NOMO-1 treated with dmso at 0.1 percent for 144 hours (cell line): ENCODE measurements at regions not wholly inside any gene's neighbourhood (a gene's known extent, or its start where the extent isn't known, plus 50 kb on each side); places are given as distances from the start of the nearest gene placed in this dataset.

ENCODE experiments used
- DNase-seq: peaks from one replicate; lab custom pipeline; 2025; ENCODE audit not compliant: unreplicated experiment; lab: John Stamatoyannopoulos, UW

DNA sequence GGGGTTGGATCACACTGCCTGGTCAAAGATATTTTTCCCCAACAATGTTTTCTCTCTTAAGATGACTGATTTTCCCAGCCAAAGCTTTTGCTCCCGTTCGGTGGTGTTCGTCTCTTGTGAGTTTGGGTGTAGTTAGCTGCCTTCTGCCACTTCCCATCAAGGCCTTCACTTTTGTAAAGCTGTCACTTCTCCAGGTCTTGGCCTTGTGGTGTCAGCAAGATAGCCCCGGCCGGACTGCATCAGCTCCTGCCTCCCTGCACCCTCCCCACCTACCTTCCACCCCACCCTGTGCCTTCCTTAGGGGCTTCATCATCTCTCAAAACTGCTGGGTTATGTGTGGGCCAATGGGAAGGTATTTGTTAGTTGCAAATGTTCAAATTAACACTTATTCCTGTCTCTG is 228.9 kb downstream of the BCL11A start:
- no peak for DNase-seq

DNA sequence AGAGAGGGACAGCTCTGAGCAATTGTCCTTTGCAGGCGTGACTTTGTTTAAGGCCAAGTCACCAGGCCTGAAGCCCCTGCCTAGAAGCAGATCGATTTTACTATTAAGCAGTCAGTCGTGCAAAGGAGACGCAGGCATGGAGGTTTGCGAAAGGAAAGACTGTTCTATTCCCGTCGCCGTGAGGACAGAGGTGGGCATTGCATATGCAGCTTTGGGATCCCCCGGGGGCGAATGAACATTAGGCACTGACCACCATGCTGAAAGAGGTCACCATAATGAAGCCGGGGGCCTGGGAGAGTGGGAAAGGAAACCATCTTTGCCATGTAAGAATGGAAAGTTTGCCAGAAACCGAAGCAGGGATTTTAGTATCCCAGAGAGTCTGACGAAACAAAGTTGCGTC is 231.6 kb downstream of the BCL11A start:
- no peak for DNase-seq

DNA sequence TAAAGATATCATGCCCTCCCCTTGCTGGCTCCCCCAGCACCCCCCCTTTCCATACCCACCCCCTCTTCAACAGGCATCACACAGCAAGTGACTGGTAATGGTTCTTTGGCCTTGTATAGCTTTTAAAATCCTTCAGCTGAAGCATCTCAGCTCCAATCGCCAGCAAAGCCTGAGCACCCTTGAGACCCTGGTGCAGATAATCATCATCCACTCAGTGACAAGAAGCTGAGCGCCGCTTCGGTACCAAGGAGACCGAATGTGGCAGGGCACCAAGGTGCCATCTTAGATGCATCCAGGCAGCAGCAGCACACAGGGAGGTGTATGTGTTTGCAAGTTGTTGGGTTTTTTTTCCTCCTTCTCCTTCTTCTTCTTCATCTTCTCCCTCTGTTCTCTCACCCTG is 232.7 kb downstream of the BCL11A start:
- no peak for DNase-seq

DNA sequence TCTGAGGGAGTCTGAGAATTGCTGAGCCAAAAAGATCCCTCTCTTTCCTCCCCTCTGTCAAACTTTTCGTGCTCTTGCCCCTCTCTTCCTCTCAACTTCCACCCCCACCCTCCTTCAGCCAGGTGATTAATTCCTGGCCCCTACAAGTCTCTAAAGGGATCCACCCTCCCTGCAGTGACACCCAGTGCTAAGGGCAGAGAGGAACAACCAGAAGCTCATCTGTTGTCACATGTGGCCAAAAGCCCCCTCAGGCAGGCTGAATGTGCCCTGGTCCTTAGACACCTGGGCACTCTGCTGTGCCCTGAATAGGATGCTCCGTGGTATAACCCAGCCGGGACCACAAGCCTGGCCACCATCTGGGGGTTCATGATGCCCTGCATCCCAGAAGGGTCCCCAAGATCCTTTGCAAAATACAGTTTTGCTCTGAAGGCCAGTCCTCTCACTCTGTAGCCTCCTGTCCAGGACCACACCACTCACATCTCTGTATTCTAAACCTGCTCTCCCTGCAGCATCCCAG is 234.4 kb downstream of the BCL11A start:
- DNase-seq = no peak

DNA sequence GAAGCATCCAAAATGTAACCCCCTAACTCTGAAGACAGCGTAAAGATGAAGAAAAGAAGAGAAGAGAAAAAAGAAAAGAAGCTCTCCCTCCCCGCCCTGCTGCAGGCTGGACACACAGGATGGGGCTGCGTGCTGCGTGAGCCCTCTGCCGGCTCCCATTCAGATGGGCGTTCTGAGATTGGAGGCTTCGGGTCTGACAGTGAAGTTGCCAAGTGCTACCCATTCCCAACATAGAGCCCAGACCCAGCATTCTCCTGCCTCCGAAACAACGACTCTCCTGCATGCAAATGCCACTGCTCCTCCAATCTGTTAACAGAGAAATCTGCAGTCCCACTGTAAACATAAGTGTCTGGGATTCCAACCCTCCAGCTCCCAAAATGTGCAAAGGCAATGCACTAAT is 234.9 kb downstream of the BCL11A start:
- no peak for DNase-seq

DNA sequence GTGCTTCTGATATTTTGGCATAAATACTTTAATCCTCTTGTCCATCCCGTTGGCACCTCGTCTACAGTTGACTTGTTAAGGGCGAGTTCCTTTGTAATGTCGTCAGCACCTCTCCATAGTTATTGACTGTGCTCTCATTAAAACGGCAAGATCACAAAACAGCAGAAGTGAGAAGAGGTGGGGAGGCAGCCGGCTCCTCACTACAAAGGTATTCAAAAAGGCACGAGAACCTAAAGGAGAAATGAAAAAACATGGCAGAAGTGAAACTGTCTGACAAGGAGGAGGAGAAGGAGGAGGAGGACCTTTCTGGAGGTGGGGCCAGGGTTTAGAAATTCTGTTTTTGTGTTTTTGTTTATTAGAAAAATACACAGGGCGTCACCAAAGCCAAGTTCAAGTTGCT is 235.6 kb downstream of the BCL11A start:
- peak; percentile 76 for DNase-seq

DNA sequence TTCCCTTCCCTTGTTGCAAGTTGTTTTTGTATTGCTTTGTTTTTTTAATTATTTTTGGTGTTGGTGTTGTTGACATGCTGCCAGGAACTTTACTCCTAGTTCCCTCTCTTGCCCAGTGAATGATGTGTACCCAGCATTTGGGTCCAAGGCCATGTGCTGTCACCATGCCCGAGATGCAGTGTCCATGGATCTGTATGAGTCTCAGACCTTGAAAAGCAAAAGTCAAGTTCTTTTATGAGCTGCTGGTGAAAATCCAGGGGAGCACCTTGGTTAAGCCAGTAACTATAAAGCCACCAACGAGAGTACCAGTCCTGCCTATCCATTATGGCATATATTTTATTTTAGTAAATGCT is 236.4 kb downstream of the BCL11A start:
- no peak for DNase-seq

DNA sequence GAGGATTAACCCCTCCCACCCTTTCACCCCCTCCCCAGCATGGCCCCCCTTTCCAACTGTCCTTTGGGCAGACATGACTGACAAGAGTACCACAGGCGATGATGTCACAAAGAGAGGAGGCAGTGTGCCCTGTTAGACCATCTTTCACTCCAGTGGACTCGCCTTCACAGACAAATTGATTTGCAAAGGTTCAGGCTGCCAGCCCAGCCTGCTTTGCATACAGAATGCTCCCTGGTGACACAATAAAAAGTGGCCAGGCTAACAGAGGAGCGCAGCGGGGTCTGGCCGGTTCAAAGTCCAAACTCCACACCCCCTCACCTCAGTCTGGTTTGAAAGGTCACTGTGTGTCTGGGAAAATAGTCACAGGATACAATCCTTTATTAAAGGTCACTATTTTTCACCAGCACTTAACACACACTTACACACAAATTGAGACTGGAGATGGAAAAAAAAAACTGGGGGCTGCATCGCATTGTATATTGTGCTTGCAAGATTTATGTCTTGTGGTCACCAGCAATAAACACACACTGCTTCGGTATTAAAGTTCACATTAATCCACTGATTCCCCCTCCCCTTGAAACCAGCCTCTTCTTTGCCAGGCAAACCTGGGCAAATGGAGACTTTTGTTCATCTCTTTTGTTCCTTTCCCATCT is 236.9 kb downstream of the BCL11A start:
- no peak for DNase-seq

DNA sequence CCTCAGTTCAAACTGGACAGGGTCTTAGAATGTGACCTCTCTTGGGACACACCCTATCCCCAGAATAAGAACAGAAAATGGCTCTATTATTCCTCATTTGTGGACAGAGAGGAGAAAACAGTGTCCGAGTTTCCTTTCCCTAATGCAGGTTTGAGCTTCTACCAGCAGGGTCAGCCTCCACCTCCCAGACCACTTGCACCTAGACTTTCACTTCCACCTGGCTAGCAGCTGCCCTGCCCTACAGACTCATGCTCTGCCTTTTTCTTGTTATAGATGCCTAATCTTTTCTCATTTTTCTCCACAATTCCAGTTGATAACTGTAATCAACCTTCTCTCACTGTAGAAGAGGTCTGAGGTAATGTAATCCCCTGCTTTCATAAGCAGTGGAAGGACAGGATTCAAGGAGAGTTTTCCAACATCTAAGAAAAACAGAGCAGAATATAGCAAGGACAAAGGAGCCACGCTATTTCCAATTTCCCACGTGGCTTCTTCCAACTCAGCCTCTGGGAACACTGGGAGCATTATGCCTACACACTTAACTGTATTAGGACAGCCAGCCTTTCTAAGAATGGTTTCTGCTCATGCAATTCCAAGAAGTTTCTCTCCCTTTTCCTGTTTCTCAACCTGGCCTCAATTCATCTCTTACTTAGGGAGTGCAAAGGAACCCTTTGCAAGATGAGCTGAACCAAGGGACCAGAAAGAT is 239.8 kb downstream of the BCL11A start:
- no peak for DNase-seq

DNA sequence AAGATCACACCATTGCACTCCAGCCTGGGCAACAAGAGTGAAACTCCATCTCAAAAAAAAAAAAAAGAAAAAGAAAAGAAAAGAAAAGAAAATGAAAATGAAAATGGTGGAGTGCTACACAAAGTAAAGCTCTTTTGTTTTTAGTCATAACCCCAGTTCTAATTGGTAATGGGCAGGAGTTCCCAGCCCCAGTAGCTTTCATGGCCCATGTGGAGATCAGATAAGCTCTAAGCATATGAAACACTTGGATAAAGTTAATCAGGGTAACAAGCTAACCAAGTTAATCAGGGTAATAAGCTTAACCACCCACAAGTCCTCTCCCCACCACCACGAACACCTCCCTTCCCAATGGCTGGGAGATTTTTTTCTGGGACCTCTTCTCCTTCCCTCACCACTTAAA is 240.8 kb downstream of the BCL11A start:
- no peak for DNase-seq

DNA sequence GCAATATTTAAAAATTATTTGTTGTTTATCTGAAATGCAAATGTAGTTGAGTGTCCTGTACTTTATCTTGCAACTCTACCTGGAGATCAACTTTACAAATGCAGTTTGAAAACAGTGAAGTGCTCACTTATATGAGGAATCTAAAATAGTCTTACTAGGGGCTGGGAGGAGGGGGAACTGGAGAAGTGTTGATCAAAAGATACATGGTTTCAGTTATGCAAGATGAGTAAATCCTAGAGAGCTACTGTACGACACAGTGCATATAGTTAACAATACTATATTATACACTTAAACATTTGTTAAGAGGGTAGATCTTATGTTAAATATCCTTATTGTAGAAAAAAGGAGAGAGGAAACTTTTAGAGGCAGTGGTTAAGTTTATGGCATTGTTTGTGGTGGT is 241.9 kb downstream of the BCL11A start:
- DNase-seq = no peak

DNA sequence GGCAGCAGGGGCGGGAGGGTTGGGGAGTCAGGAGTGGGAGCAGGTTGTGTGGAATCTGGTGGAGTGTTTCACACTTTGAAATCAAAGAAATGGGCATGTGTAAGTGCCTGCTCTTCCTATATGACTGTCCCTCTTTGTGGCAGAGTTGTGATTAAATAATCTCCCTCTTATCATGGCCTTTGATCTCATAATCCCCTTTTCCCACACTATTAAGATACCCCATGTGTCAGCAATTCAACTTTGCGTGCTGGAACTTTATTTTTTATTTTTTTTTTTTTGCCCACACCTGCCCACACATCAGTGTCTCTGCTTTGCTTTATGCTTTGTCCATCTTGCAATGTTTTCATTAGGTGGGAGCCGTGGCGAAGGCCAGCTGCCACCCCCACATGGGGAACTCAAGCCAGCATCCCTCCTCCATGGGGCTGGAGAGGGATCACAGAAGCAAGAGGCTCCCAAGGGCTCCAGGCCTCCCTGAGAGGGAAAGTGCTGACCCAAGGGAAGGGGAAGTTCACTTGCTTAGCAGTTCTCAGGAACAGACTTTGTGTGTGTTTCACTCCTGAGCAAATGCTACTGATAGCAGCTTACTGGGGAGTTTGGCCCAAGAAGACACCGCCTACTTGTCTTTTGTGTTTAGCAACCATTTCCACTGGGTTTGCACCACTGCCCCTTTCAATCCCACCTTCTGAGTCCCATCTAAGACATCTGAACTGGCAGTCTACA is 243.4 kb downstream of the BCL11A start:
- no peak for DNase-seq

DNA sequence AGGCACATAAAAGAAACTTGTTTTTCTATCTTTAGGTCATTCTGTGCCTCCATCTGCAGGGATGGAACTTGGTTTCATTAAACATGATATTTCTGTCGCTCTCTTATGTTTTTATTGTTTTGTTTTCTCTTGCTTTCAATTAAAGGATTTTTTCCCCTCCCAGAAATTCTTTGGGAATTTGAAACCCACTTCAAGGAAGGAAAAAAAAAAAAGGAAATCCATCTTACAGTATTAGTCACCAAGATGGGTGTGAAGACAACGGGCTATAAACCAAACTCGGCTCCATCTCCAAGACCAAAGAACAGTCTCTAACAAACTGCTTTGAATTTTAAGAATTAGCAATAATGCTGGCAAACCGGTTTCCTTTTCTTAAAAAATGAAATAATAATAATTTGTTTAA is 244.1 kb downstream of the BCL11A start:
- no peak for DNase-seq

DNA sequence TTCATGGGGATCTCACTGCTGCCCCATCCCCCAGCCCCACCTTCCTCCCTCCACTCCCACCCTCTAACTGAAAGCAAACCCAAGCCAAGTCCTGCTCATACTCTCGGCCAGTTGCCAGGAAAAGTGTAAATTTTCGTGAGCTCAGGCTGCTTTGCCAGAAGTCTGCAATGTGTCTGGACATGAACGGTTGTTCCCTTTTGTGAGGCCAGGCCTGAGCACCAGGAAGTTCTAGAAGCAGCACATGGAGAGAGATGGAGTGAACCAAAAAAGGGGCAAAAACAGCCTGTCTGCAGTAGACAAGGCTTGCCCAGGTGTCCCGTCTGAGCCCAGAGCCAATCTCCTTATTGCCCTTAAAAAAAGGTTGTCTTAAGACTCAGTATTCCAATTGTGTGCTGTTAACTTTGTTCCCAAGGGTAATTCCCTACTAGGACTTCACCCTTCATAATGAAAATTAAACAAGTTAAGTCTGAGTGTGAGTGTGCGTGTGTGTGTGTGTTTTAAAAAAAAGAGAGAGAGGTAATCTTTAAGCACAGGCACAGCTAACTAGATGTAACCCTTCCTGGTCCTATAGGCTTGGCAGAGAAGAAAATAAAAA is 247.1 kb downstream of the BCL11A start:
- DNase-seq = peak; percentile 20

DNA sequence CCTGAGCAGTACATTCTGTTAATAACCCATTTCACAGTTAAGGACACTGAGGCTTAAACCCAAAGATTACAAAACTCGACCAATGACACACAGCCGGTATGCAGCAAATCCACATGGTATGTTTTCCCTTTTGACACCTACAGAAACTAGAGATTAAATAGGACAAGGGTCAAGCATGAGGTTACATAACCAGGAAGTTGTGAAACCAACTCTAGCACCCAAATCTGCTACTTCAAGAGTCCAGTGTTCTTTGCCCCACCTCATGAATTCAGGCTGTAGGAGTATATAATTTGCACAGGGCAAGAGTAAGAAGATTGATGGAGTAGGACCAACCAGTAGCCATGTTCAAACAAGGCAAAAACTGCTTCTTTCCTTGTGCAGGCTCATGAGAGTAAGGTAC is 249.8 kb downstream of the BCL11A start:
- DNase-seq = no peak

DNA sequence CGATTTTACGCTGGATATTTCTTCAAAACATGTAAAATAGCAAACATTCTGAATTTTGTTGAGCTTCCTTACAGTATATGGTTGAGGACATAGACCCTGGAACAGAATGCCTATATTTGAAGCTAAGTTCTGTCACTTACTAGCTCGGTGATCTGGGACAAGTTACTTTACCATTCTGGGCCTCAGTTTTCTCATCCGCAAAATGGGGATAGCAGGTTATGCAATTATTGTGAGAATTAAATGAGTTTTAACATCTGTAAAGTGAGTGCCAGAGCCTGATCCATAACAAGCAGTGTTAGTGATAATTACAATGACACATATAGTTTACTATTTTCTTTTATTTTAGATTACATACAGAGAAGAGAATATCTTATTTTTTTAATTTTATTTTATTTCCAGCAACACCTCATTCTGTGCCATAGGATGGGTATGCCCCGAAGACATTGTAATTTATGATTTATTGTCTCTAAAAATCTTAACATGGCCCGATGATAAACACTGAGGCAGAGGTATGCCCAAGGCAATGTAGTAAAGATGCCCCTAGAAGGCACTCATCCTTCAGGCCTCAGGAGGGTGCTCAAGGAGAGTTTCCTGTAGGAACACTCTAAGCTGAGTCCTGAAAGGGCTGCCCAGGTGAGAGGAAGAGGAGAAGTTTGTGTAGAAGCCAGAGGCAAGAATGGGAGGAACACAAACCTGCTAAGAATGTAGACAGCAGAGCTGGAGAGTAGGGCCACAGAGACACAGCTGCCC is 250.9 kb downstream of the BCL11A start:
- DNase-seq = no peak

DNA sequence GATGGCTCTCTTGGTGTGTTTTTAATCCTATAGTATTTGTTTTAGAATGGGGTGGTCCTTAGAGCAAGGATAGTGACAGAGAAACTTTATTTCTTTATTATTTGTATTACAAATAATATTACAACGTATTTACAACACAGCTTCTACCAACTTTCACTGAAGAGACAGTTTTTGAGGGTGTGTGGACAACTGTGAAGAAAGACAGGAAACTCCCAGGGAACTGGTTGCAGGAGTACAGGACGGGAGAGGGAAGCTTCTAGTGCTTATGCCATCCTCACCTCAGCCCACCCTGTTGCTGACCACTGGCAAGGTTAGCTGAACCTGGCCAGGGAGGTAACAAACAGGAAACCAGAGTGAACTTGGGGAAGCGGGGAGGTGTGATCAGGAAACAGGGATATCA is 251.7 kb downstream of the BCL11A start:
- DNase-seq = no peak

DNA sequence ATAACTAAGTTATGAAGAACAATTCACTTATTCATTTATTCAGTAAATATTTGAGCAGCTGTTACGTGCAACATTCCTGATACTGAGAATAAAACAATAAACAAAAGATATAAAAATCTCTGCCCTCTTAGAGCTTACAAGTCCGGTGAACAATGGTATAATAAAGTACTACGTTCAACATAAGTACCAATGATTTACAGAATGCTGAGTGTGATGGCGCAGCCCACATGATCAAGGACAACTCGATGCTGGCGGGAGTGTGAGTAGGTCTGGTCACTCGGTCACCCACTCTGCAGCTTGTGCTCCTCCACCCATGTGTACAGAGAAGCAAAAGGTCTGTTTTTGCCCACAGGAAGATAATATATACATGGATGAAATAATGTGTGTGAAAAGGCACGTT is 254.3 kb downstream of the BCL11A start:
- DNase-seq = no peak

DNA sequence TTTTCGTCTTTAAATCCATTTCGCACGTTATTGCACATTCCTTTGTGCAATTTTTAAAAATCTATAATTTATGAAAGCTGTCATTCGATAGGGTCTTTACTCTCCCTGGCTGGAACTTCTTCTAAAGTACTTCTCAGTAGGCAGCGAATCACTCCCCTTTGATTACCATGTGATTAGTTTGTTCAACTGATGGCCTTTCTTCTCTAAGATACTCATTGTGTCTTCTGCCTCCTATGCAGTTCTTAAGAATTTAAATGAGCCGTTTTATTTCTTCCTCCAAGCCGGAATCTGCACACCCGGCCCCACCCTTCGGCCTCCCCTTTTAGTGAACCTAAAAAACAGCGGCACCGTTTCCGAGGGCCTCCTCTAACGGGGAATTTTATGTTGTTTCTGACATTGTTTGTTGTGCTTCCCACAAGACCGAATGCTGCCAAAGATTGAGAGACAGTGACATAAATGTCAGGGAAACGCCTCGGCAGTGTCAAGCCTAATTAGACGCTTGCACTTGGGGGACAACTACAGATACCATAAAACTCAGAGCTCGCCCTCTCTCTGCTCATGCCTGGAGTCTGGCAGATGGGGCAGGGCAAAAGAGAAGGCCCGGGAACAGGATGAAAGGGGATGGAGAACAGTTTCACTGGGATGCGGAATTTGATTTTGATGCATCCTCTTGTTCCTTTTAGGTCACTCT is 255.3 kb downstream of the BCL11A start:
- no peak for DNase-seq

DNA sequence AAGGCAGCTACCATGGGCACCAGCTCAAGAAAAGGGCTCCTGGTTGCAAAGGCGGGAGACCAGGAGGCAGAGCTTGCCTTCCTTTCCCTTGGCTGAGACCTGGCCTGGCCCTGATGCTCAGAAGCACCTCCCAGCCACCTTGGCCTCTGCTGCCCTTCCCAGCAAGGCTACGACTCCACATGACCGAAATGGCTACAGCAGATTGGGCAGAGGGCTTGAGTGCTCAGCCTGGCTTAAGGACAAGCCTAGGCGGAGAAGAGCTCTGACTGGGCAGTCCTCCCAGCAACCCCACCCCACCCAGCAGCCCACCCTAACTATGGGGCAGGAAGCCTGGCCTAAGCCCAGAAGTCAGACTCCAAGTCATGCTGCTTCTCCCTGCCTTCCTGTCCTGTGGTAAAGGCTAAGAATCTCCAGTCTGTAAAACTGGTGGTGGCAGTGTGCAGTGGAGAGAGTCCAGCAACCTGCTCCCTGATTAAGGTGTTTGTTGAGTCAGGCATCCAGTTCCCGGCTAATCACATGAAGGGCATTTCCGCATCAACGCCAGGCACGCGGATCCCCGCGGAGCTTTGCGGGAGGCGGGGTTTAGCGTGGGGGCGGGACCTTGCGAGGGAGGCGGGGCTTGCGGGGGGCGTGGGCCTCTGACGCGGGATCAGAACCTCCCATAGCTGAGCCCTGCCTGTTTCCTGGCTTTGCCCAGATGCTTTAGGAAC is 256.0 kb downstream of the BCL11A start:
- no peak for DNase-seq
